Mesenchymal stem cell (in vitro differentiated cells and primary cell): ENCODE measurements at regions not wholly inside any gene's neighbourhood (a gene's known extent, or its start where the extent isn't known, plus 50 kb on each side); places are given as distances from the start of the nearest gene placed in this dataset.

Experiments used
- DNase-seq: peaks from one replicate; pipeline ENCODE4 v3.0.0-alpha.2; 2013
- H2AFZ ChIP-seq: one replicate; pipeline ENCODE4 v1.6.1; 2013; ENCODE audit warnings: low read depth, mild to moderate bottlenecking, control low read depth, inconsistent platforms, low read length, moderate library complexity
- H2AK5ac ChIP-seq: 2 replicates; pipeline ENCODE4 v1.6.1; 2013; ENCODE audit warnings: low read length, moderate library complexity, mild to moderate bottlenecking, inconsistent platforms; ENCODE audit not compliant: severe bottlenecking
- H2BK120ac ChIP-seq: one replicate; pipeline ENCODE4 v1.6.1; 2013; ENCODE audit warnings: low read depth, mild to moderate bottlenecking, inconsistent platforms, low read length, moderate library complexity
- H2BK12ac ChIP-seq, 2 experiments: one replicate each; pipeline ENCODE4 v1.6.1; 2013; ENCODE audit warnings: inconsistent platforms in 2 of 2, low read length in 2 of 2, mild to moderate bottlenecking in 2 of 2, moderate library complexity in 2 of 2, control low read depth in 1 of 2
- H2BK15ac ChIP-seq: one replicate; pipeline ENCODE4 v1.6.1; 2013; ENCODE audit warnings: mild to moderate bottlenecking, low read depth, inconsistent platforms; ENCODE audit not compliant: poor library complexity, severe bottlenecking
- H2BK5ac ChIP-seq: 2 replicates; pipeline ENCODE4 v1.6.1; 2013; ENCODE audit warnings: low read depth, mild to moderate bottlenecking, low read length, control low read depth, inconsistent platforms; ENCODE audit not compliant: poor library complexity, severe bottlenecking
- H3K14ac ChIP-seq, 2 experiments: one replicate each; pipeline ENCODE4 v1.6.1; 2013; ENCODE audit warnings: inconsistent platforms in 2 of 2, low read length in 2 of 2, control low read depth in 1 of 2, mild to moderate bottlenecking in 1 of 2, moderate library complexity in 1 of 2
- H3K18ac ChIP-seq, 2 experiments: one replicate each; pipeline ENCODE4 v1.6.1; 2013; ENCODE audit warnings: inconsistent platforms in 2 of 2, low read length in 2 of 2, control low read depth in 1 of 2, low read depth in 1 of 2, mild to moderate bottlenecking in 1 of 2
- H3K23ac ChIP-seq, 2 experiments: one replicate each; pipeline ENCODE4 v1.6.1; 2013; ENCODE audit warnings: inconsistent platforms in 2 of 2, low read length in 2 of 2, mild to moderate bottlenecking in 2 of 2, moderate library complexity in 2 of 2, control low read depth in 1 of 2
- H3K27ac ChIP-seq: 2 replicates; pipeline ENCODE4 v1.5.1; 2013; ENCODE audit warnings: mild to moderate bottlenecking, moderate library complexity, low read length, control low read depth, inconsistent platforms; ENCODE audit not compliant: poor library complexity, severe bottlenecking
- H3K27me3 ChIP-seq, 2 experiments: 2 replicates each; pipeline versions ENCODE4 v1.6.1 to v1.7.0; 2013; ENCODE audit warnings: low read length in 2 of 2, mild to moderate bottlenecking in 2 of 2, moderate library complexity in 2 of 2, control low read depth in 1 of 2, inconsistent platforms in 1 of 2; ENCODE audit not compliant: control insufficient read depth in 1 of 2, insufficient read depth in 1 of 2
- H3K36me3 ChIP-seq, 2 experiments: 2 replicates each; pipeline versions ENCODE4 v1.6.1 to v1.7.0; 2013; ENCODE audit warnings: low read length in 2 of 2, control low read depth in 1 of 2, inconsistent platforms in 1 of 2, low read depth in 1 of 2, mild to moderate bottlenecking in 1 of 2; ENCODE audit not compliant: insufficient read depth in 2 of 2, control insufficient read depth in 1 of 2
- H3K4ac ChIP-seq, 2 experiments: one replicate each; pipeline ENCODE4 v1.6.1; 2013; ENCODE audit warnings: inconsistent platforms in 2 of 2, low read length in 2 of 2, mild to moderate bottlenecking in 2 of 2, moderate library complexity in 2 of 2, control low read depth in 1 of 2, low read depth in 1 of 2
- H3K4me1 ChIP-seq: 2 replicates; pipeline ENCODE4 v1.6.1; 2013; ENCODE audit warnings: low read depth, low read length, control low read depth; ENCODE audit not compliant: control insufficient read depth, insufficient read depth
- H3K4me2 ChIP-seq: 2 replicates; pipeline ENCODE4 v1.6.1; 2013; ENCODE audit warnings: low read length, mild to moderate bottlenecking, inconsistent platforms; ENCODE audit not compliant: poor library complexity, severe bottlenecking
- H3K4me3 ChIP-seq, 2 experiments: 2 replicates each; pipeline versions ENCODE4 v1.5.1 to v1.7.0; 2013; ENCODE audit warnings: low read length in 2 of 2, mild to moderate bottlenecking in 2 of 2, control low read depth in 1 of 2, low read depth in 1 of 2; ENCODE audit not compliant: insufficient read depth in 1 of 2
- H3K79me1 ChIP-seq: replicated peaks from 2 replicates; pipeline ENCODE4 v1.6.1; 2013; ENCODE audit warnings: mild to moderate bottlenecking, control low read depth, low read length, inconsistent platforms; ENCODE audit not compliant: poor library complexity, severe bottlenecking
- H3K9ac ChIP-seq: 2 replicates; pipeline ENCODE4 v1.7.0; 2013; ENCODE audit warnings: mild to moderate bottlenecking, low read length, moderate library complexity
- H3K9me3 ChIP-seq: 2 replicates; pipeline ENCODE4 v1.7.0; 2013; ENCODE audit warnings: mild to moderate bottlenecking, low read length; ENCODE audit not compliant: control insufficient read depth
- H4K8ac ChIP-seq: one replicate; pipeline ENCODE4 v1.6.1; 2013; ENCODE audit warnings: inconsistent platforms, mild to moderate bottlenecking, low read length, moderate library complexity
- H4K91ac ChIP-seq: one replicate; pipeline ENCODE4 v1.6.1; 2013; ENCODE audit warnings: mild to moderate bottlenecking, low read length, inconsistent platforms
- WGBS: methylation state at CpG from one replicate; pipeline ENCODE4 v1.1.7; 2013; ENCODE audit warnings: mixed read lengths; 5-methylcytosine and 5-hydroxymethylcytosine counted together

- Histone ChIP-seq H3K14ac (no peak overlapping the region), H2BK120ac (peak overlapping the region; percentile 90), H2AK5ac (no peak overlapping the region), H2BK15ac (peak overlapping the region; percentile 77), H3K4me1 (peaks cover 19% of the 10 kb centered on the region), H3K18ac (peak overlapping the region; percentile 44 to 75), H2AFZ (no peak overlapping the region), H3K9ac (peak overlapping the region; percentile 92), H4K8ac (peak overlapping the region; percentile 87), H4K91ac (peak overlapping the region; percentile 45), H3K4ac (peak overlapping the region in 1 of 2 experiments; percentile 46), H2BK5ac (no peak overlapping the region), H3K9me3 (peaks cover 4% of the 10 kb centered on the region), H3K23ac (no peak overlapping the region), H3K79me1 (no peaks in the 10 kb centered on the region), H3K36me3 (no peaks in the 10 kb centered on the region), H3K4me3 (peak overlapping the region; percentile 54 to 72), H3K27ac (peak overlapping the region; percentile 63), H2BK12ac (peak overlapping the region; percentile 65 to 73), H3K4me2 (peak overlapping the region; percentile 87), H3K27me3 (peaks cover 0 to 14% of the 10 kb centered on the region in 2 experiments)
- 3% methylated on average over 45 of the region's 67 CpGs for WGBS
- peak; percentile 70 for DNase-seq
These were observed 123.9 kb upstream of the SLC1A4 start for GRCh38 chr2:64865073-64865830.

DNA sequence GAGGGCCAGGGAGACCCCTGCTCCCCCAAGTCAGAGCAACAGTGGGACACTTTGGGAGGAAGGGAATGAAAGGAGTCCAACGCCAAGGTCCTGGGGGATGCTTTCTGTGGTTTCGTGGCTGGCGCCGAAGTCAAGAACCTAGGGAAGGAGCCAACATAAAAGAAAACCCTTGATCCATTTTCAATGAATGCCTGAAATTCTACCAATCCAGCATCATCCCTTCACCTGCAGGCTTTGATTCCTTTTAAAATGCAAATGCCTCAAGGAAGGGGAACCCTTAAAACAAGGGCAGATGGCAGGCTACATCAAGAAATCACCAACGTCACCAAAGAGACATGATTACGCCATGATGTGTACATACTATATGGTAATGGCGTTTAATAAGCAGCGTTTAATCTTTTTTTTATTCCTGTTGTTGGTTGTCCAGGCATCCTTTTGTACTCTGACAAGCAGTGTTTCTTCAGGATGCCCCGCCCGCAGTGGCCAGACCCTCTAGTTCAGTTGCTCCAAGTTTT is 123.3 kb upstream of the SLC1A4 start:
- Histone ChIP-seq H3K9ac (peak overlapping the region; percentile 92), H3K4me2 (peak overlapping the region; percentile 52), H3K79me1 (no peaks in the 10 kb centered on the region), H3K14ac (no peak overlapping the region), H4K91ac (no peak overlapping the region), H2BK120ac (no peak overlapping the region), H3K9me3 (peaks cover 4% of the 10 kb centered on the region), H3K36me3 (no peaks in the 10 kb centered on the region), H3K4me3 (peak overlapping the region in 1 of 2 experiments; percentile 72), H2BK15ac (no peak overlapping the region), H2BK5ac (no peak overlapping the region), H2AFZ (no peak overlapping the region), H2BK12ac (no peak overlapping the region), H3K27ac (no peak overlapping the region), H3K23ac (no peak overlapping the region), H3K4me1 (peaks cover 18% of the 10 kb centered on the region), H3K4ac (no peak overlapping the region), H4K8ac (no peak overlapping the region), H3K18ac (no peak overlapping the region), H2AK5ac (no peak overlapping the region), H3K27me3 (peaks cover 0 to 14% of the 10 kb centered on the region in 2 experiments)
- 71% methylated on average over 10 of the region's 10 CpGs for WGBS
- DNase-seq = no peak

DNA sequence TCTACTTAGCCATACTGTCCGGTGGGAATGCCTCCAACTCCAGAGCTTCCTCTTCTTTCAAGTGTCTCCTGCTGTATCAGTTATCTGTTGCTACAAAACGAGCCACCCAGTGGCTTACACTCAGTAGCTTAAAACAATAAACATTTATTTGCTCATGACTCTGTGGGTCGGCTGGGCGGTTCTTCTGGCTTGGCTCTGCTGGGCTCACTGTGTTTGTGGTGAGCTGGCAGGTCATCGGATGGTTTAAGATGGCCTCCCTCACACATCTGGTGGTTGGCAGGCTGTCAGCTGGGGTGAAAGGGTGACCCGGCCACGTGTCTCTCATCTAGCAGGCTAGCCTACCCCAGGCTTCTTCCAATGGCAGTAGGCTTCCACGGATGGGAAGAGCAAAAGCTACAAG is 122.4 kb upstream of the SLC1A4 start:
- H3K18ac ChIP-seq = no peak overlapping the region
- peak; percentile 90 for DNase-seq
- H3K23ac ChIP-seq = no peak overlapping the region
- H2BK15ac ChIP-seq = no peak overlapping the region
- H3K4me3 ChIP-seq = peak overlapping the region in 1 of 2 experiments; percentile 72
- 42% methylated on average over 7 of the region's 8 CpGs for WGBS
- H2BK12ac ChIP-seq = peak overlapping the region in 1 of 2 experiments; percentile 29
- H3K36me3 ChIP-seq = no peaks in the 10 kb centered on the region
- H3K4me2 ChIP-seq = no peak overlapping the region
- no peak overlapping the region for H2BK5ac ChIP-seq
- H3K14ac ChIP-seq = no peak overlapping the region
- no peak overlapping the region for H2AK5ac ChIP-seq
- H2AFZ ChIP-seq = no peak overlapping the region
- H3K79me1 ChIP-seq = no peaks in the 10 kb centered on the region
- no peak overlapping the region for H4K91ac ChIP-seq
- H4K8ac ChIP-seq = no peak overlapping the region
- H2BK120ac ChIP-seq = no peak overlapping the region
- H3K9me3 ChIP-seq = peaks cover 4% of the 10 kb centered on the region
- H3K9ac ChIP-seq = peak overlapping the region; percentile 92
- H3K4me1 ChIP-seq = peaks cover 18% of the 10 kb centered on the region
- no peak overlapping the region for H3K4ac ChIP-seq
- no peak overlapping the region for H3K27ac ChIP-seq
- peaks cover 0 to 14% of the 10 kb centered on the region in 2 experiments for H3K27me3 ChIP-seq

- H2BK120ac ChIP-seq = no peak overlapping the region
- no peaks in the 10 kb centered on the region for H3K36me3 ChIP-seq
- peak overlapping the region in 1 of 2 experiments; percentile 29 for H2BK12ac ChIP-seq
- no peak overlapping the region for H2AK5ac ChIP-seq
- no peak overlapping the region for H3K14ac ChIP-seq
- H2AFZ ChIP-seq = no peak overlapping the region
- peaks cover 4% of the 10 kb centered on the region for H3K9me3 ChIP-seq
- no peak overlapping the region for H3K27ac ChIP-seq
- peaks cover 0 to 14% of the 10 kb centered on the region in 2 experiments for H3K27me3 ChIP-seq
- peak overlapping the region in 1 of 2 experiments; percentile 26 for H3K4me3 ChIP-seq
- H3K23ac ChIP-seq = no peak overlapping the region
- no peak overlapping the region for H3K4me2 ChIP-seq
- H2BK5ac ChIP-seq = no peak overlapping the region
- H3K4me1 ChIP-seq = peaks cover 18% of the 10 kb centered on the region
- no peak for DNase-seq
- no peak overlapping the region for H3K18ac ChIP-seq
- WGBS = 89% methylated on average over 8 of the region's 9 CpGs
- H4K8ac ChIP-seq = no peak overlapping the region
- H4K91ac ChIP-seq = no peak overlapping the region
- H3K9ac ChIP-seq = no peak overlapping the region
- H2BK15ac ChIP-seq = no peak overlapping the region
- no peaks in the 10 kb centered on the region for H3K79me1 ChIP-seq
- H3K4ac ChIP-seq = no peak overlapping the region
These were observed 121.8 kb upstream of the SLC1A4 start for GRCh38 chr2:64867253-64867996.
